ENCODE measurements at regions not wholly inside any gene's neighbourhood (a gene's known extent, or its start where the extent isn't known, plus 50 kb on each side); places are given as distances from the start of the nearest gene placed in this dataset.
A peak's percentile ranks its signal among the peaks of the same experiment; 100 is the strongest.

DNA sequence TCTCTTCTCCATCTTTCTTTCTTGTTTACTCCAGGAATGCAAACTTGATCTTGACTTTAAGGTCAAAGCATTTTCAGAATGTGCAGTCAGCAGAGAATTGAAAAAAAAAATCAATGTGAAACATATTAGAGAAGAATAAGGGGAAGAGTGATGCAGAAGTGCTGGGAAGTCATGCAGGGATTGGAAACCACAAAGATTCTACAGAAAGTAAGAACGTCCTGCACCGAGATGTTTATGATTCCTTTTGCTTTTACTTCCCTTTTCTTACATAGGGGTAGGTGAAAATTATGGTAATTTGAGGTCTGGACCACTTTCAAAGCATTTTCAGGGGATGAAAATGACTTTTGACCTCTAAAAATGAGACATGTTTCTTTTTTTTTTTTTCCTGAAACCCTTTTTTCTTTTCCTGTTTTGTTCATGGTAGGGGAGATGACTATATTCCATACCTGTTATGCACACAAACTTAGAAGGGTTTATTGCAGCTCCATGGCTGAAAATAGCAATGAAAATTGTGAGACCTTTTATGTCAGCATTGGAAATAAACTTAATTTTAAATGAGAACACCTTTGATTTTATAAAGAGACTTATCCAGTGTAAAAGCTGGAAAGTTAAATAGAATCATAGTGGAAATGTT lies 623.5 kb upstream of the TBL1XR1 start:
- Mint-ChIP-seq H3K4me1 (peaks cover 9% of the 10 kb centered on the region), H3K27ac (peak overlapping the region; percentile 12), H3K4me3 (peak overlapping the region; percentile 9), H3K27me3 (no peaks in the 10 kb centered on the region), H3K9me3 (ENCODE audit: insufficient read depth) (no peaks in the 10 kb centered on the region)
- H3K4me1 ChIP-seq (ENCODE audit: control insufficient read depth in 2 of 2, insufficient read depth in 2 of 2, low read length in 2 of 2), result peaks cover 10 to 14% of the 10 kb centered on the region in 2 donors
- intact Hi-C loops (cut with micrococcal nuclease), result no loop called here
- H4K20me1 ChIP-seq (ENCODE audit: control insufficient read depth, insufficient read depth, low read length, poor library complexity, severe bottlenecking), result no peaks in the 10 kb centered on the region
- H3K4me3 ChIP-seq (ENCODE audit: control extremely low read depth in 1 of 5, extremely low read depth in 1 of 5, insufficient read depth in 1 of 5, low read depth in 2 of 5, low read length in 4 of 5), result no peak overlapping the region
- no peaks in the 10 kb centered on the region for H3K79me2 ChIP-seq (ENCODE audit: control insufficient read depth, insufficient read depth, low read length)
- H3K9me3 ChIP-seq (ENCODE audit: control extremely low read depth in 1 of 3, control insufficient read depth in 2 of 3, insufficient read depth in 1 of 3, low read length in 2 of 3), result no peaks in the 10 kb centered on the region
- CTCF ChIA-PET, result interaction anchor here (1.1 kb wide), 1 partner anchor 242 kb away, joined by 3 read pairs; no protein-coding TSS in a partner anchor
- no CpG with 5 or more reads among the region's 2 CpGs for WGBS (ENCODE audit: insufficient coverage)
- H3K27ac ChIP-seq (ENCODE audit: low read length in 2 of 2), result no peak overlapping the region
- no peak overlapping the region for H2AFZ ChIP-seq (ENCODE audit: insufficient read depth, low read depth, low read length, poor library complexity, severe bottlenecking)
- peak; percentile 58 for ATAC-seq (ENCODE audit: low read depth)
- no peaks in the 10 kb centered on the region for H3K27me3 ChIP-seq (replicated peaks in 1 of 4; ENCODE audit: control extremely low read depth in 1 of 4, control insufficient read depth in 3 of 4, insufficient read depth in 4 of 4, low read length in 3 of 4)
- DNase-seq, result peak; percentile 54
- POLR2A ChIA-PET, result no interaction called here
- peak overlapping the region; percentile 1 for H3K4me2 ChIP-seq (replicated peaks; ENCODE audit: low read depth, low read length, poor library complexity, severe bottlenecking)
- TF ChIP-seq CTCF (IDR thresholded peaks at IDR 0.05), result no peak
- TF ChIP-seq EZH2 (IDR thresholded peaks at IDR 0.05; ENCODE audit: borderline replicate concordance, insufficient read depth, low read depth, low read length, poor library complexity, severe bottlenecking), result no peak
- no peaks in the 10 kb centered on the region for H3K36me3 ChIP-seq (replicated peaks in 1 of 2; ENCODE audit: control extremely low read depth in 1 of 2, control insufficient read depth in 1 of 2, extremely low read depth in 1 of 2, insufficient read depth in 2 of 2, low read length in 1 of 2)
- H3K9ac ChIP-seq (ENCODE audit: low read length), result no peak overlapping the region

DNA sequence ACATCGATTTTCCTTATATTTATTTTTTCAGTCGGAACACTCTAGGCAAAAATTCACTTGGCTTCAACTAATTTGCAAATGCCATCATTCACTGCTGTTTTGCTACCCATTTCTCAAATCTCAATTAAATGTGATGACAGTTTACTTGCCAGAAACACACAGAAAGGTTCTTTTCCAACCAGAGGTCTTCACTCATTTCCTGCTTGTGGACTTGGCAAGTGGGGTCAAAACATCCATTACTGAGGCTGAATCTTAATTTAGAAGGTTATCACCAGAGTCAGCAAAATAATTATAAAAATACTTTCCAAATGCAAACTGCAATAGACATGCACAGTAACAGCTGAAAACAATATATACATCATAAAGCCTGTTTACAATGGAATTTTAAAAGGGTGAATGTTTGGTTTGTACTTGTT lies 625.4 kb upstream of the TBL1XR1 start:
- no peak overlapping the region for H3K27ac Mint-ChIP-seq
- peaks cover 10 to 14% of the 10 kb centered on the region in 2 donors for H3K4me1 ChIP-seq (ENCODE audit: control insufficient read depth in 2 of 2, insufficient read depth in 2 of 2, low read length in 2 of 2)
- no peaks in the 10 kb centered on the region for H3K27me3 Mint-ChIP-seq
- POLR2A ChIA-PET, result no interaction called here
- H3K4me3 ChIP-seq (ENCODE audit: control extremely low read depth in 1 of 5, extremely low read depth in 1 of 5, insufficient read depth in 1 of 5, low read depth in 2 of 5, low read length in 4 of 5), result no peak overlapping the region
- H3K27me3 ChIP-seq (replicated peaks in 1 of 4; ENCODE audit: control extremely low read depth in 1 of 4, control insufficient read depth in 3 of 4, insufficient read depth in 4 of 4, low read length in 3 of 4), result no peaks in the 10 kb centered on the region
- intact Hi-C loops (cut with micrococcal nuclease), result no loop called here
- CTCF ChIA-PET, result no interaction called here
- H2AFZ ChIP-seq (ENCODE audit: insufficient read depth, low read depth, low read length, poor library complexity, severe bottlenecking), result no peak overlapping the region
- no peaks in the 10 kb centered on the region for H3K79me2 ChIP-seq (ENCODE audit: control insufficient read depth, insufficient read depth, low read length)
- peaks cover 9% of the 10 kb centered on the region for H3K4me1 Mint-ChIP-seq
- H3K9ac ChIP-seq (ENCODE audit: low read length), result no peak overlapping the region
- H3K9me3 ChIP-seq (ENCODE audit: control extremely low read depth in 1 of 3, control insufficient read depth in 2 of 3, insufficient read depth in 1 of 3, low read length in 2 of 3), result no peaks in the 10 kb centered on the region
- H3K27ac ChIP-seq (ENCODE audit: low read length in 2 of 2), result no peak overlapping the region
- H3K9me3 Mint-ChIP-seq (ENCODE audit: insufficient read depth), result no peaks in the 10 kb centered on the region
- H4K20me1 ChIP-seq (ENCODE audit: control insufficient read depth, insufficient read depth, low read length, poor library complexity, severe bottlenecking), result no peaks in the 10 kb centered on the region
- TF ChIP-seq CTCF (IDR thresholded peaks at IDR 0.05) (no peak), EZH2 (IDR thresholded peaks at IDR 0.05; ENCODE audit: borderline replicate concordance, insufficient read depth, low read depth, low read length, poor library complexity, severe bottlenecking) (no peak)
- ATAC-seq (ENCODE audit: low read depth) (no peak), DNase-seq (no peak)
- H3K36me3 ChIP-seq (replicated peaks in 1 of 2; ENCODE audit: control extremely low read depth in 1 of 2, control insufficient read depth in 1 of 2, extremely low read depth in 1 of 2, insufficient read depth in 2 of 2, low read length in 1 of 2), result no peaks in the 10 kb centered on the region
- H3K4me3 Mint-ChIP-seq, result no peak overlapping the region
- 96% methylated on average over 2 of the region's 2 CpGs for WGBS (ENCODE audit: insufficient coverage)
- H3K4me2 ChIP-seq (replicated peaks; ENCODE audit: low read depth, low read length, poor library complexity, severe bottlenecking), result no peak overlapping the region
